ENCODE measurements at regions not wholly inside any gene's neighbourhood (a gene's known extent, or its start where the extent isn't known, plus 50 kb on each side); places are given as distances from the start of the nearest gene placed in this dataset.

DNA sequence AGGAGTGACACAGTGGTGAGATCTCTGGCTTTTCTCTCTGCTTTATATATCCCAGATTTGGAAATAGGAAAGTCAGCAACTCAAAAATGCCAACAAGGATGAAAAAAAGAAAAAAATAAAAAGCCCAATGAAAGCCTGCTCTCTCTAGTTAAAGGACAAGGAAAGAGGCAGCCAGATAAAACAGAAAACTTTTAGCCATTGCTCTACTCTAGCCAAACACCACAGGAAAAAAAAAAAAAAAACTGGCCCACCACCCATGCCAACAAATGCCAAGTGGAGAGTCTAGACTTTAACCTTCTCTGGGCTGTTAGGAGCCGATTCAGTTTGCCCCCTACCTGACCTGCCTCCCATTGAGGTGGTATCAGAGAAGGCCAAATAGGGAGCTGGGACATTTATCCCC, 222.3 kb upstream of the TMTC1 start:
- no peak overlapping the region for H3K4me2 ChIP-seq (ENCODE audit: low read depth, low read length, poor library complexity, severe bottlenecking)
- no peaks in the 10 kb centered on the region for H4K20me1 ChIP-seq (ENCODE audit: insufficient read depth, low read length, poor library complexity, severe bottlenecking)

DNA sequence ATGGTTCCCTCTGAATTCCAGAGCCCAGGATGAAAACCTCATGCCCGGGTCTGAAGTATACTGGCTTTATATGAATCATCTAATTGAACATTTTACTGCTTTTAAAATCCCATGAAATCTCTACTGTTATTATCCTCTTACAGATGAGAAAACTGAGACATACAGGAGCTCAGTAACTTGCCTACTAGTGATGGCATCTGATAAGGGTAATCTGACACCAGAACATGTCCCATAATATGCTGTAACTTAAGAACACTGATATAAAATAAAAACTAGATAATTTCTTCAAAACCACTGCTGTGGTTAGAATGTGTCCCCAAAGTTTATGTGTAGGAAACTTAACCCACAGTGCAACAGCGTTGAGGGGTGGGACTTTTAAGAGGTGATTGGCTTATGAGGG, 219.6 kb upstream of the TMTC1 start:
- H2AFZ ChIP-seq (ENCODE audit: low read length), result no peak overlapping the region
- H3K4me3 ChIP-seq (ENCODE audit: low read length, poor library complexity, severe bottlenecking), result no peak overlapping the region
- no peaks in the 10 kb centered on the region for H3K9me3 ChIP-seq (ENCODE audit: insufficient read depth, low read depth, low read length)
- H3K9ac ChIP-seq (ENCODE audit: low read depth, low read length, poor library complexity, severe bottlenecking), result no peak overlapping the region
- H3F3A ChIP-seq (ENCODE audit: low read depth), result no peaks in the 10 kb centered on the region
- H3K36me3 ChIP-seq (ENCODE audit: insufficient read depth, low read length), result no peaks in the 10 kb centered on the region
- H3K9me2 ChIP-seq (replicated peaks; ENCODE audit: low read depth, low read length), result no peaks in the 10 kb centered on the region
- TF ChIP-seq, protein P1, sequence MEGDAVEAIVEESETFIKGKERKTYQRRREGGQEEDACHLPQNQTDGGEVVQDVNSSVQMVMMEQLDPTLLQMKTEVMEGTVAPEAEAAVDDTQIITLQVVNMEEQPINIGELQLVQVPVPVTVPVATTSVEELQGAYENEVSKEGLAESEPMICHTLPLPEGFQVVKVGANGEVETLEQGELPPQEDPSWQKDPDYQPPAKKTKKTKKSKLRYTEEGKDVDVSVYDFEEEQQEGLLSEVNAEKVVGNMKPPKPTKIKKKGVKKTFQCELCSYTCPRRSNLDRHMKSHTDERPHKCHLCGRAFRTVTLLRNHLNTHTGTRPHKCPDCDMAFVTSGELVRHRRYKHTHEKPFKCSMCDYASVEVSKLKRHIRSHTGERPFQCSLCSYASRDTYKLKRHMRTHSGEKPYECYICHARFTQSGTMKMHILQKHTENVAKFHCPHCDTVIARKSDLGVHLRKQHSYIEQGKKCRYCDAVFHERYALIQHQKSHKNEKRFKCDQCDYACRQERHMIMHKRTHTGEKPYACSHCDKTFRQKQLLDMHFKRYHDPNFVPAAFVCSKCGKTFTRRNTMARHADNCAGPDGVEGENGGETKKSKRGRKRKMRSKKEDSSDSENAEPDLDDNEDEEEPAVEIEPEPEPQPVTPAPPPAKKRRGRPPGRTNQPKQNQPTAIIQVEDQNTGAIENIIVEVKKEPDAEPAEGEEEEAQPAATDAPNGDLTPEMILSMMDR (conservative IDR thresholded peaks at IDR 0.05; ENCODE audit: low read length), result no peak
- TF ChIP-seq EZH2phosphoT487 (IDR thresholded peaks at IDR 0.05; ENCODE audit: borderline replicate concordance), result no peak
- no peaks in the 10 kb centered on the region for H3K4me1 ChIP-seq (ENCODE audit: insufficient read depth, low read length, poor library complexity, severe bottlenecking)
- H4K20me1 ChIP-seq (ENCODE audit: insufficient read depth, low read length, poor library complexity, severe bottlenecking), result no peaks in the 10 kb centered on the region
- H3K4me2 ChIP-seq (ENCODE audit: low read depth, low read length, poor library complexity, severe bottlenecking), result no peak overlapping the region
- H3K27me3 ChIP-seq (ENCODE audit: insufficient read depth, low read length, poor library complexity, severe bottlenecking), result no peaks in the 10 kb centered on the region
- H3K79me2 ChIP-seq (ENCODE audit: insufficient read depth, low read length), result no peaks in the 10 kb centered on the region

More for the DNA sequence above, 222.3 kb upstream of the TMTC1 start:
- H3K36me3 ChIP-seq (ENCODE audit: insufficient read depth, low read length), result no peaks in the 10 kb centered on the region
- no peak overlapping the region for H3K4me3 ChIP-seq (ENCODE audit: low read length, poor library complexity, severe bottlenecking)
- H3K27me3 ChIP-seq (ENCODE audit: insufficient read depth, low read length, poor library complexity, severe bottlenecking), result no peaks in the 10 kb centered on the region
- no peaks in the 10 kb centered on the region for H3F3A ChIP-seq (ENCODE audit: low read depth)
- TF ChIP-seq, protein P1 (conservative IDR thresholded peaks at IDR 0.05; ENCODE audit: low read length), result no peak
- no peaks in the 10 kb centered on the region for H3K79me2 ChIP-seq (ENCODE audit: insufficient read depth, low read length)
- no peaks in the 10 kb centered on the region for H3K9me3 ChIP-seq (ENCODE audit: insufficient read depth, low read depth, low read length)
- H2AFZ ChIP-seq (ENCODE audit: low read length), result no peak overlapping the region
- no peaks in the 10 kb centered on the region for H3K9me2 ChIP-seq (replicated peaks; ENCODE audit: low read depth, low read length)
- no peaks in the 10 kb centered on the region for H3K4me1 ChIP-seq (ENCODE audit: insufficient read depth, low read length, poor library complexity, severe bottlenecking)
- no peak overlapping the region for H3K9ac ChIP-seq (ENCODE audit: low read depth, low read length, poor library complexity, severe bottlenecking)

DNA sequence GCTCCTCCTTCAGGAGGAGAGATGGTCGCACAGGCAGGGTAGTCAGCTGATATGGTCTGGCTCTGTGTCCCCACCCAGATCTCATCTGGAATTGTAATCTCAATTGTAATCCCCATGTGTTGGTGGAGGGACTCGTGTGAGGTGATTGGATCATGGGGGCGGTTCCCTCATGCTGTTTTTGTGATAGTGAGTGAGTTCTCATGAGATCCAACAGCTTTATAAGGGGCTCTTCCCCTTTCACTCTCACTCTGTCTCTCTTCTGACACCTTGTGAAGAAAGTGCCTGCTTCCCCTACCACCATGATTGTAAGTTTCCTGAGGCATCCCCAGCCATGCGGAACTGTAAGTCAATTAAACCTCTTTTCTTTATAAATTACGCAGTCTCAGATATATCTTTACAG, 218.9 kb upstream of the TMTC1 start:
- TF ChIP-seq, protein P1 (conservative IDR thresholded peaks at IDR 0.05; ENCODE audit: low read length), result no peak
- TF ChIP-seq EZH2phosphoT487 (IDR thresholded peaks at IDR 0.05; ENCODE audit: borderline replicate concordance), result no peak
- Histone ChIP-seq H3K9me3 (ENCODE audit: insufficient read depth, low read depth, low read length) (no peaks in the 10 kb centered on the region), H3K4me3 (ENCODE audit: low read length, poor library complexity, severe bottlenecking) (no peak overlapping the region), H2AFZ (ENCODE audit: low read length) (no peak overlapping the region), H3K9me2 (replicated peaks; ENCODE audit: low read depth, low read length) (no peaks in the 10 kb centered on the region), H3F3A (ENCODE audit: low read depth) (no peaks in the 10 kb centered on the region), H3K4me1 (ENCODE audit: insufficient read depth, low read length, poor library complexity, severe bottlenecking) (no peaks in the 10 kb centered on the region), H3K27me3 (ENCODE audit: insufficient read depth, low read length, poor library complexity, severe bottlenecking) (no peaks in the 10 kb centered on the region), H3K36me3 (ENCODE audit: insufficient read depth, low read length) (no peaks in the 10 kb centered on the region), H3K9ac (ENCODE audit: low read depth, low read length, poor library complexity, severe bottlenecking) (no peak overlapping the region), H3K4me2 (ENCODE audit: low read depth, low read length, poor library complexity, severe bottlenecking) (no peak overlapping the region), H4K20me1 (ENCODE audit: insufficient read depth, low read length, poor library complexity, severe bottlenecking) (no peaks in the 10 kb centered on the region), H3K79me2 (ENCODE audit: insufficient read depth, low read length) (no peaks in the 10 kb centered on the region)

All from Loucy (cell line).